ENCODE measurements at regions not wholly inside any gene's neighbourhood (a gene's known extent, or its start where the extent isn't known, plus 50 kb on each side); places are given as distances from the start of the nearest gene placed in this dataset.

DNA sequence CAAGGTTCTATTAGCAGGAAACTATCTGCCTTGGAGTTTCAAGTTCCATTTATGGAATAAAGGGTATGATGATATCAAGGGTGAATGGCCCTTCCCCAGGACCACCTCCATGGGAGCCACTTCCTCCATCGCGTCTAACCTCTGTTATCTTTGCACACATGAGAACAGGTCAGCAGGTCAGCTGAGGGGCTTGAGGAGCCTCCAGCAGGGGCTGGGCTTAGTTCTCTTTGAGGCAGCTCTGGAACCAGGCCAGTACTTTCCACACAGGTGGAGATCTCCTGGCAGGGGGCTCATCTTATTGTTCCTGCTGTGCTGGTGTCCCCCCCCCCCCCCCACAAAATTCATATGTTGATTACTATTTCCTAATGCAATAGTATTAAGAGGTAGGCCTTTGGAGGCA lies 472.2 kb upstream of the ZMIZ1 start:
- TF ChIP-seq TARDBP (IDR thresholded peaks at IDR 0.05) (no peak), CTBP1 (IDR thresholded peaks at IDR 0.05; ENCODE audit: borderline replicate concordance) (no peak), ZNF384 (IDR thresholded peaks at IDR 0.05) (no peak), SUZ12 (IDR thresholded peaks at IDR 0.05) (no peak), FOXM1 (IDR thresholded peaks at IDR 0.05; ENCODE audit: borderline replicate concordance) (no peak), HDGF (IDR thresholded peaks at IDR 0.05; ENCODE audit: borderline replicate concordance) (no peak), L3MBTL2 (conservative IDR thresholded peaks at IDR 0.05) (no peak)

All from HEK293T (cell line).